T-helper 1 cell treated with Interleukin-12 subunit alpha and Interleukin-12 subunit beta and Interleukin-4 antibody, amounts not matched to agents 30 ng/mL and 1 ng/mL, for 36 hours (primary cell): ENCODE measurements at regions not wholly inside any gene's neighbourhood (a gene's known extent, or its start where the extent isn't known, plus 50 kb on each side); places are given as distances from the start of the nearest gene placed in this dataset.

ENCODE experiments used
- intact Hi-C: fragments of 100-400 bp; cut with micrococcal nuclease; formaldehyde crosslinking; loops from one replicate; pipeline ENCODE4 v1.15.1; 2024

DNA sequence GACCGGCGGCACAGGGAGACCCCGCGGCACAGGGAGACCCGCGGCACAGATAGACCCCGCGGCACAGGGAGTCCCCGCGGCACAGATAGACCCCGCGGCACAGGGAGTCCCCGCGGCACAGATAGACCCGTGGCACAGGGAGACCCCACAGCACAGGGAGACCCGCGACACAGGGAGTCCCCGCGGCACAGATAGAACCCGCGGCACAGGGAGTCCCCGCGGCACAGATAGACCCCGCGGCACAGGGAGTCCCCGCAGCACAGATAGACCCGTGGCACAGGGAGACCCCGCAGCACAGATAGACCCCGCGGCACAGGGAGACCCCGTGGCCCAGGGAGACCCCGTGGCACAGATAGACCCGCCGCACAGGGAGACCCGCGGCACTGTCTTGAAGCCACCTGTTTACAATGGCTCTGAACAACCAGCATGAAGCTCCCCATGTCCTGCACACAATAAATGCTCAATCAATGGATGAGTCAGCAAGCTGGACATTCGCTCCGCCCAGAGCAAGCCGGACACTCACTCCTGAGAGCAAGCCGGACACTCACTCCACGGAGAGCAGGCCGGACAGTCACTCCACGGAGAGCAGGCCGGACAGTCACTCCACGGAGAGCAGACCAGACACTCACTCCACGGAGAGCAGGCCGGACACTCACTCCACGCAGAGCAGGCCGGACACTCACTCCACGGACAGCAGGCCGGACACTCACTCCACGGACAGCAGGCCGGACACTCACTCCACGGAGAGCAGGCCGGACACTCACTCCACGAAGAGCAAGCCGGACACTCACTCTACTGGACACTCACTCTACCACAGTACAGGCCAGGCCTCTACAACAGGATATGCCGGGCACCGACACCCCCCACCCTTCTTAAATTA, 121.9 kb downstream of the RFLNA start:
- intact Hi-C loops = no loop called here

DNA sequence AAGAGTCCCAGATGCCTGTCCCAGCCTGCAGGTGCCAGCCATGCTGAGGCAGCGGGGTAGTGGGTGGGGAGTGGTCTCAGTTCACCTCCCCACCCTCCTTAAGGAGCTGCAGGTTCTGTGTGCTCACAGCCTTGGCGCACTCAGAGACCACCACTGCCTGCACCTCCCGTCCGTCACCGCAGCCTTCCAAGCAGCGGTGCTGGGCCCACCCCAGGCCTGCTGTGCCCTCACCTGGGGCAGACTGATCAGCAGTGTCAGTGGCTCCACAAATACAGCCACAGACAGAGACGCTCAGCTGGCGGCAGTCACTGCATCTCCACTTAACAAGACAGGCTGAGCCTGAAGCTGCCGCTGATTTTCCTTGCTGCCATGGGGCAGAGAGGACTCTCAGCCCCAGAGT, 120.2 kb downstream of the RFLNA start:
- intact Hi-C loops = no loop called here

DNA sequence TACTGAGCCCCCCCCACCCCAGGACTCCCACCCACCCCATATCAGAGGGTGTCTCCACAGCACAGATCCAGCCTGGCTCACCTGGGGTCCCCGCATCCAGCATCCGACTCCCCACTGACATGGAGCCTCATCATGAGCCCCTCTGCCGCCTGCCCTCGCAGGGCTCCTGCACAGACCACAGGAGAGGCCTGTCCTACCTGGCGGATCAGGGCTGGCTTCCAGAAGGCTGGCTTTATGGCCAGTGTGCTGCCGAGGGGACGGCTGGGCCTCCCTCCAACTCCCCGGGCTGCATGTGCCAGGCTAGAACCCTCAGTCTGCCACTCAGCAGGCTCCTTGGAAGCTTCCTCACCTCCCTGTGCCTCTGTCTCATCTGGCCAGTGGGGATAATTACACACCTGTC, 119.0 kb downstream of the RFLNA start:
- intact Hi-C loops = no loop called here

DNA sequence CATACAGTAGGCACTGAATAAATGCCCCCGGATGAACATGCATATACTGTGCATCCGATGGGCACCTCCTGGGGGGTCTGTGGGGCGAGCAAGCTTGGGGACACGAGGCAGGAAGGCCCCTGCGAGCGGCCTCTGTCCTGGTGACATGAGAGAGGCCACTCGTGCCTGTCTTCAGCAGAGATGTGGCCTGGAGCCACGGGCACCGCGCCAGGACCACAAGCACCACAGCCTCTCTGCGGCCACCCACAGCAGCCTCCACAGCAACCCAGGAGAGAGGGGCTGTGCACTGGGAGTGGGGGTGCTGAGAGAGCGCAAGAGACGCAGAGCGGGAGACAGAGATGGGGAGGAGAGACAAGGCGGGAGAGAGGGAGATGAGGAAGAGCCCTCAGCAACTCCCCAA, 118.5 kb downstream of the RFLNA start:
- intact Hi-C loops = no loop called here

DNA sequence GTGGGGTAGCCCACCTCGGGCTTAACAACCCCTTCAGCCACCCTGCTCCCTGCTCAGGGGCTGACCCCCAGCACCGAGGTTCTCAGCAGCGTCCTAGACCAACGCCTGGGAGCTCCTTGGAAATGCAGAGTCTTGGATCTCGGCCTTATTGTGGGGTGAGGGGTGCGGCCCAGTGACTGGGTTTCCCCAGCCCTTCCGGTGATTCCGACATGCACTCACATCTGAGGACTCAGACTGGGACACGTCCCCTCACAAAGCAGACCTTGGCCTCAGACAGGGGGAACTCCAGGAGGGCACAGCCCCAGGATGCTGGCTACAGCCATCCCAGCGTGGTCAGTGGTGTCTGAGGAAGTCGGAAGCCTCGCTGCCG, 117.7 kb downstream of the RFLNA start:
- intact Hi-C loops = no loop called here

DNA sequence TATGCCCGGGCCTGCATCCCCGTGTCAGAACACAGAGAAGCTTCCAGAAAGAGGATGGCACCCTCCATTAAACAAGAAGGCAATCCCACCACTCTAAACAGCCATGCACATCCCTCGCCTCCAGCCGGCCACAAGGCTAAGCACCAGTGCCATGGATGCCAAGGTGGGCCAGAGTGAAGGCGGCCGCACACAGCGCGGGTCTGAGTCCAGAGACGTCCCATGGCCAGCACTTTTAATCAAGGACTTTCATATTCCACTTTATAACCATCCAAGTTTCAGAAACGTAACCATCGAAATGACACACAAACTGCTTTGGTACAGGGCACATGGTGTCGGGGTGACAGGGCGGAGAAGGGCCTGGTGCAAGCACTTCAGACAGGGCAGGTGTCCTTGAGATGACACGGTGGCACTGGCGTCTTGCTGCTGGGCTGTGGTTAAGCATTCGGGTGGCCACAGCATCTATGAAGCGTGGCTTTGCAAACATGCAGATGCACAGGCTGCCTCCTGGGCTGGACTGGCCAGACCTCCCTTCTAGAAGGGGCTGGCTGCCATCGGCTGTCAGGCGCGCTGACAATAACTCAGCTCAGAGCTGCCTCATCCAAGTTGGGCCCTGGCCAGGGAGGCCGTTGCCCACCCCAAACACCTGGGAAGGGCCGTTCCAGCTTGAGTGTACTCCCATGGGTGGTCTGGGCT, 117.2 kb downstream of the RFLNA start:
- intact Hi-C loops = no loop called here

DNA sequence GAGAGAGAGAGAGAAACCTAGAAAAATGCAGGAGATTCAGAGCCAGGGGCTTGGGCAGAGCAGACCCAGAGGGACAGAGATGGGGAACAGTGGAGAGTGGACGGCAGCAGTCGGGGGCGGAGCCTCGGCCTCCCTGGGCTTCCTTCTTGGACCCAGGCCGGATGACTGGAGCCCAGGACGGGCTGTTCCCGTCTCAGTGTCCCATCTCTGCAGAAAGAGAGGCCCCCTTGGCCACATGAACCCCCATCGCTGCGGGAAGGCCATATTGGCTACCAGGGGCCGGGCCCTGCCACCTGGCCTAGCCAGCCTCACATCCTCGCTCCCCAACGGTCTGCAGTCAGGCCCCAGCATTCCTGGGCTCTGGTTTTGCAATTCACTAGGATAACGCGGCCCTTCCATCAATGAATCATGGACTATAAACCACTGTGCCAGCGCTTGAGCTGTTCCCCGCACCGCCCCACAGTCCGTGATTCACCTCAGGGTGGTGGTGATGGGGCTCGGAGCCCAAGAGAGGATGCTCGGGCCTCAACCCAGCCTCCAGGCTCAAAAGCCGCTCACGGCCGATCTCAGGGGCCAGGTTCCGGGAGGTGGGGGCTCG, 116.5 kb downstream of the RFLNA start:
- intact Hi-C loops = no loop called here

DNA sequence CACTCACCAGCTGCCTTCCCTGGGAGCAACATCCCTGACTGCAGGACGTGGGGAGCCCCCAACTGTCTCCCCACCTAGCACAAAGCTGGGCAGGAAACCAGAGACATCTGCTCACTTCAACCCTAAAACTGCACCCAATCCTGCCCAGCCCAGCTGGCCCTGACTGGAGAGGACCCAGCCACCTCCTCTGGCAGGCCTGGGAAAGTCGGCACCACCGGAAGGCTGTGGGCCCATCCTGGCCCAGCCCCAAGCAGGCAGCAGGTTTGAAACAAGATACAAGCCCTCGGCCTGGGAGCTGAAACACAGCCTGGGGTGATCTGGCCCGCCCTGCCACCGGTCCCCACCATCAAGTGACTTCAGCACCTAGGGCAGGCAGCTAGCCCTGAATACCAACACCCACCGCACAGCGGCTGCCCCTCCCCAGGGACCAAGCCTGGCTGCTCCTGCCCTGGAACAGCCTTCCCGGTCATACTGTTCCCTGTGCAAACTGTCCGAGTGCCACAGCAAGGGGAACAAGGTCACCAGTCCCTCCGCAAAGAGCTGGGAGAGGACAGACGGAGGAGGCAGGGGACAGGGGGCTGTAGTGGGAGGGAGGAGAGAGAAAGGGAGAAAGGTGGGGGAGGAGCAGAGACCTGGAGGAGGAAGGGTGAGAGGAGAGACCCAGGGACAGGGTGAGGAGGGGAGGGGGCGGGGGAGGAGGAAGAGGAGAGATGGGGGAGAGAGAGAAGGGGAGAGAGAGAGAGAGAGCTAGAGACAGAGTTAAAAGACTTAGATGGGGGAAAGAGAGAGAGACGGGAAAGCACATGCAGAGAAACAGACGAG, 115.7 kb downstream of the RFLNA start:
- intact Hi-C loops = no loop called here

DNA sequence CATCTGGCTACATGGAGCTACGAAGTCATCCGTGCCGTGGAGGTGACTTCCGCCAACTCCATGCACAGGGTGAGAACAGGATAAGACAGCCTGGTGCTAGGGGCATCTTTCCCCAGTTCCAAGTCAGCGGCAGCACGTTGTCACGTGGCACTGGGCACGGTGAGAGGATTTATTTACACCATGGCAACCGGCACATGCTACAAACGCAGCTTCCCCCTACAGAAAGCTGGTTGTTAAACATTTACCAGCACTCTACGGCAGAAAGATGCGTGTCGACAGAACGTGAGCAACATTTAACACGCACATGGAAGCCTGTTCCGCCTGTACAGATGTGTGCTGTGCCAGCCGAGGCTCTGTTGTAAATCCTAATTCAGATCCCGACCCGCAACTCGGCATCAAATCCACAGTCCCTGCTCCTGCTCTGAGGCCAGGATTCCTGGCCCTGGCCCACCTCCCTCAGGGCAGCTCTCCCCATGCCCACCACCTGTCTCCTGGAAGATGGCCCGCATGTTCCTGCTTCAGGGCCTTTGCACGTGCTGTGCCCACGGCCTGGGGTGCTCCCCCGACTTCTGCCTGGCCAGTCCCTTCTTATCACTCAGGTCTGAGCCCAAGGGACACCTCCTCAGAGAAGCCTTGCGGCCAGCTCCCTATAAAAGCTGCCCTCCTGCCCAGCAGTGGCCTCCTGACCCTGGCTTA, 114.1 kb downstream of the RFLNA start:
- intact Hi-C loops = no loop called here

DNA sequence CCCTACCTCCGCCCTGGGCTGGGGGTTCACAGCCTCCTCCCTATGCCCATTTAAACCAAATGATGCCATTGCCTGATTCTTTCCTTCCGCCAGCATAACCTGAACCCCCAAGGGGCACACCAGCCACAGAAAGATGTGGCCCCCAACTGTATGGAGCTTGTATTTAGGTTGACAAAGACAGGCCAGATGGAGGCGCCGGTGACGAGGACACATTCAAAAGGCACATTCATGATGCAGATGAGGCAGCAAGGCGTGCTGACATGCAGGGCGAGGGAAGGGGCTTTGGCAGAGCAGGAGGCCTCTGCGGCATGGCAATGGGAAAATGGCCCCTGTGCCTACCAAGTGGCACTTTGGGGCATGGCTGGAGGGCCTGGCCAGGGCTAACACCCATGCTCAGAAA, 112.2 kb downstream of the RFLNA start:
- intact Hi-C loops = no loop called here

DNA sequence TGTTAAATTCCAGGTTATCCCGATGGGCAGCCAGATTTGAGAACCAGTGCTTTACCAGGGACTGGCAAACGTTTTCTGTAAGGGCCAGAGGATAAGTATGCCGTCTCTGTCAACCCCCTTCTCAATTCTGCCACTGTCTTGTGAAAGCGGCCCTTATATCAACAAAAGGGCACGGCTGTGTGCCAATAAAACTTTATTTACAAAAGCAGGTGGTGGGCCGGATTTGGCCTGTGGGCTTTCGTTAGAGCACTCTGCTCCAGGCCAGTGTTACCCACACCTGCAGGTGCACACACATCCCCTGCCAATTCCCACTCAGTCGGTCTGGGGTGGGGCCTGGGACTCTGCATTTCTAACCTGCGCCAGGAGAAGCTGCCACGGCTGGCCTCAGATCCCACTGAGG, 111.2 kb downstream of the RFLNA start:
- intact Hi-C loops = no loop called here

DNA sequence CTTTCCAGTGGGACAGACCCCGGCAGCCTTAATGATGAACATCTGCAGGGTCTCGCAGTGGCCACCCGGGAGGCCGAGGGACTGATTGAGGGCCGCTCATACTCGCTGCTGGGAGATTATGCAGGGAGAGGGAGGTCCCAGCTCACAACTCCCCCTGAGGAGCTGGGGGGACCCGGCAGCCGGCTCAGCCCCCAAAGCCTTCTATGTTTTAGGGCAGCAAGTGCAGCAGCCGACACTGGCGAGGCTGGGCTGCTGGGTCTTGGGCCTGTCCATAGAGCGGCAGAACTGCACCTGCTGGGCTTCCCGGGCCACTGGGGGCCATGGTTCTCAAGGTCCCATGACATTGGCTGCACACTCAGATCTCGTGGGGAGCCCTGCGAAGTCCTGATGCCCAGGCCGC, 110.7 kb downstream of the RFLNA start:
- intact Hi-C loops = no loop called here

DNA sequence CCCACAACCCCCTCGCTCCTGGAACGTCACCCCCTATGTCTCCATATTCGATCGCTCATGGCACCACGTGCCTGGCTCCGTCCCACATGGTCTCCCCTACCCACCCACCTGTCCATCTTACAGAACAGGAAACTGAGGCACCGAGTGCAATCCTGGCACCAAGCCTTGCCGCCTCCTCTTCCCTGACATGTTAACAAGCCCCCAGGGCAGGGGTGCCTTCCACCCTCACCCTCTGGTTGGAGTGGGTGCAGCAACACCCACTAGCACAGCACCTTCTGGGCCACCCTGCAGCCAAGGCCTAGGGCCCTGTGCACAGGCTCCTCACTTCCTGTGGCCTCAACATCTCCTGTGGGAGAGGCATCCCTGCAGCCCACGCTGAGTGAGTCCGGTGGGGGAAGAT, 110.3 kb downstream of the RFLNA start:
- intact Hi-C loops = no loop called here

DNA sequence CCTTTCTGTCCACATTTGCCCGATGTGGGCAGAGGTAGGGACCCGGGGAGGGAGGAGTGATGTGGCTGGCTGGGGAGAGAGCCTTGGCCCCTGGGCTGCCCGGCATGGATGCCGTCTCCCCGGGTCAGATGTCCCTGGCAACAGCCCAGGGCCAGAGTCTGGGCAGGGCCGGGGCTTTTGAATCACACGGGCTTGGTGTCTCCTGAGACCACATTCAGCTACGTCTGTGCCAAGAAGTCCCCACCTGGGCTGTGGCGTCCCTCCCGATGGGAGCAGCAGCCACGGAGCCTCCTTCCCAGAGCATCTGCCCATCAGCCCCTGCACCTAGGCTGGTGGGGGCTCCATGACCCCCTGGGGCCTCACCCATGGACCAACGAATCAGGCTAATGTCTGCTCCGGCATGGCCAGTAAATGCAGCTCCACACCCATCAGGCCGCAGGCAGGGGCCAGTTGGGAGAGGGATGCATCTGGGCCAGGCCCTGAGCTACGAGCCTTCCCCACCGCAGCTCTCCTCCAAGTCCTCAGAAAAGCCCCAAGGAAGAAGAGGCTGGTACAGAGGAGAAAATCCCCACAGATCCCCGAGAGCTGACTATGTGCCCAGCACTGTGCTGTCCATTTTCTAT, 109.4 kb downstream of the RFLNA start:
- intact Hi-C loops = no loop called here

DNA sequence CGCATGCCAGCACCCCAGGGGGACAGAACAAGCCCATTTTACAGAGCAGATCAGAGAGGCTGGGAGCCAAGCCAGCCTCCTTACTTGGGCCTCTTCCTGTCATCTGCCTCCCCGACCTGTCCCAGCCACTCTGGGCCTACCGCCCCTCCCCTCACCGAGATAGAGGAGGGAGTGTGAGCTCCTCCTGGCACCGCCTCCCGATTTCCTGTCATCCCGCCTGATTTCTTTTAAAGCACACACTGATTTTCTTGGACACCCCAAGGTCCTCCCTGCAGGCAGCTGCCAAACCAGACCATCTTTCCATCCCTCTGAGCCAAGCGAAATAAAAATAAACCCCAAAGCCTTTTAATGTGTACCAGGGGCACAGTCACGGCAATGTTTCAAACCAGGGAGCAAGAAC, 108.4 kb downstream of the RFLNA start:
- intact Hi-C loops = no loop called here

DNA sequence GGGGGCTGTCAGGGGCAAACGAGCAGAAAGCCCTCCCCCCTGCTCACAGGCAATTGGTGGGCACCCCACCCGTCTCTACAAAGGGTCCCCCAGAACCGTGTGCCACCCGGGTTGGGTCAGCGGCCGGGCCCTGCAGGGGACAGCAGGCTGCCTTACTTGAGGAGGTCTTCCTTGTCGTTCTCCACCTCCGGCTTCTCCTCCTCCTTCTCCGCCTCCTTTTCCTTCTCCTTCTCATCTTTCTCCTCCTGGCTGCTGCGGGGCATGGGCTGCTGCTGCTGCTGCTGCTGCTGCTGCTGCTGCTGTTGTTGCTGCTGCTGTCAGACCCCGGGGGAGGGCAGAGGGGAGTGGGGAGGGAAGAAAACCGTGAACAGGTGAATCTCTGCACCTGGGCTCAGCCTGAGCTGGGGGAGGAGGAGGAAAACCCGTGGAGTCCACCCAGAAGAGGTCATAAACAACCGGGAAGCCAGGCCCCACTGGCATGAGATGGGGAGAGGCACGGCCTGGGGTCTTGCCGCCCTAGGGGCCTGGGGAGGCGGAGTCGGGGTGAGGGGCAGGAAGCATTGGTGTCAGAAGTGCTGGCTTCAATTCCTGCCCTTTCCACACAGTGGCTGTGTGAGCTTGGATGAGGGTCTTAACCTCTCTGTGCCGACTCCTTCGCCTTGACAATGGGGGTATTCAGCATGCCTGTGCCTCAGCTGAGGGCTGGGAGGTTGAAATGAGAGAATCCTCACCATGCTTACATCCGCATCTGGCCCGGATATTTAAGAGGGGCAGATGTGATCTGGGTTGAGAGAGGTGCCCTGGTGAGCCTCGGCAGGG, 107.6 kb downstream of the RFLNA start:
- intact Hi-C loops = no loop called here

DNA sequence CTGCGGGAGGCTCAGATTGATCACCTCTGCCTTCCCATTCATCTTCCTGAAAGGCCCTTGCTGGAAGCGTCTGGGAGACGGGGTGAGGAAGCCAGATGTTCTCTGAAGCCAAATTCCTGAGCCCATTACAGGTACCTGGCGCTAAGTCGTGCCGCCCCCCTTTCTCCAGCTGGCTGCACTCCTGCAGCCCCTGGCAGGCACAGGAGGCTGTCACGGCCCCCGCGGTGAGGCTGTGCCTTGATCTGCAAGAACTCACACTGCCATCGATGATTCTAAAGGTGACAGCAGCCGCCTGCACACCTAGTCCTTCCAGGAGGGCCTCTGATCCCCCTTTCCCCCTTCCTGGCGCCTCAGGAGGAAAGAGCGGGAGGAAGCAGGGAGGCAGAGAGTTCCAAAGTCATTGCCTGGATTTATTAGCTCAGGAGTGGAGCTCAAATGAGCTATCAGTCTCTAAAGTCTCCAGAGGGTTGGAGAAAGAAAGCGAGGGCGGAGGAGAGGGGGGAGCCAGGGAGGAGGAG, 106.9 kb downstream of the RFLNA start:
- intact Hi-C loops = no loop called here

DNA sequence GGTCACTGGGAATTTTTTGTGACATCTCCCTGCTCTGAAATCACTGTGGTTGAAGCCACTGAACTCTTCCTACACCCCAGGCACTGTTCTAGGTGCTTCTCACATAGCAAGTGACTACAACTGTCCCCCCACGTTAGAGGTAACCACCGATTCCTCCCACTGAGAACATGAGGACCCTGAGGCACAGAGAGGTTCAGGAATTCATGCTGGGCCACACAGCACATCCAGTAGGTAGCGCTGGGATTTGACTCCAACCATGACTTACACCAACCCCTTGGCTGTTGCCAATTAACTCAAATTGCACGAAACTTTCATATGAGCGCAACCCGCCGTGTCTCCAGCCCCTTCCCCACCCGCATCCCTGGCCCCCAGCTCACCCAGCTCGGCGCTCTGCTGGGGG, 105.2 kb downstream of the RFLNA start:
- intact Hi-C loops = no loop called here

DNA sequence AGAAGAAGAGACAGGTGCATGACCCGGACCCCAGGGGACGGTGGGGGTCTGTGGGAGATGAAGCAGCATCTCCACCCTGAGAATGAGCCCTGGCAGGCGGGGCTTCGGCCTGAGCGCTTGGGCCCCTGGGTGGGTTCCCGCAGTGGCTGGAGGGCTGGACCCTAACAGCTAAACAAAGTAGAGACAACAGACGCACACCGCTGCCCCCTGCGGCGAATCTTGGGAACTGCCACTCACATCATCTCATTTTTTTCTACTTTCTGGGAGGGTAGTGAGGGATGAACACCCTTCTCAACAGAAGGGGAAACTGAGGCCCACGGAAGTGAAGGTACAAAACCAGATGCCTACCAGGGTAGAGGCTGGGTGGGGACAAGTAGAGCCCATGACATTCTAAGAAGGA, 104.7 kb downstream of the RFLNA start:
- intact Hi-C loops = loop anchor here (10.0 kb wide), 1 partner anchor 365 kb away; no protein-coding TSS in a partner anchor
